Epithelial cell of proximal tubule (primary cell): ENCODE measurements at regions not wholly inside any gene's neighbourhood (a gene's known extent, or its start where the extent isn't known, plus 50 kb on each side); places are given as distances from the start of the nearest gene placed in this dataset.

Experiments
- DNase-seq: peaks from one replicate; pipeline ENCODE4 v3.0.0-alpha.2; 2011; ENCODE audit warnings: low read depth
- H3K4me3 ChIP-seq: 2 replicates; pipeline ENCODE4 v1.5.1; 2011; ENCODE audit warnings: low read depth, mild to moderate bottlenecking, low read length
- CTCF ChIP-seq: conservative IDR thresholded peaks from 2 replicates; pipeline ENCODE4 v1.5.1; 2012; ENCODE audit warnings: low read depth, mild to moderate bottlenecking, low read length

GRCh38 chr20:56890011-56890410 lies 260.9 kb downstream of the TFAP2C start:
- DNase-seq, result no peak
- no peak for TF ChIP-seq CTCF
- no peak overlapping the region for H3K4me3 ChIP-seq

GRCh38 chr20:56893226-56893917 lies 264.3 kb downstream of the TFAP2C start:
- H3K4me3 ChIP-seq, result no peak overlapping the region
- TF ChIP-seq CTCF, result no peak
- no peak for DNase-seq

- no peak for TF ChIP-seq CTCF
- no peak overlapping the region for H3K4me3 ChIP-seq
- DNase-seq, result no peak
Observed at GRCh38 chr20:56896447-56896846, 267.3 kb downstream of the TFAP2C start.

- no peak for DNase-seq
- H3K4me3 ChIP-seq, result no peak overlapping the region
- TF ChIP-seq CTCF, result no peak
Observed at GRCh38 chr20:56897318-56897957, 268.3 kb downstream of the TFAP2C start.

GRCh38 chr20:56897958-56898349 lies 268.8 kb downstream of the TFAP2C start:
- TF ChIP-seq CTCF, result no peak
- no peak overlapping the region for H3K4me3 ChIP-seq
- no peak for DNase-seq

- DNase-seq, result no peak
- H3K4me3 ChIP-seq, result no peak overlapping the region
- TF ChIP-seq CTCF, result no peak
Observed at GRCh38 chr20:56899506-56899905, 270.4 kb downstream of the TFAP2C start.

- no peak overlapping the region for H3K4me3 ChIP-seq
- no peak for TF ChIP-seq CTCF
- no peak for DNase-seq
Observed at GRCh38 chr20:56900252-56900651, 271.1 kb downstream of the TFAP2C start.
